Fibroblast of lung (primary cell): ENCODE measurements at regions not wholly inside any gene's neighbourhood (a gene's known extent, or its start where the extent isn't known, plus 50 kb on each side); places are given as distances from the start of the nearest gene placed in this dataset.

Experiments used
- EZH2 ChIP-seq: IDR thresholded peaks from 2 replicates; pipeline ENCODE4 v1.5.1; 2012; ENCODE audit warnings: low read length, control low read depth, mild to moderate bottlenecking; ENCODE audit errors: missing control alignments
- TF ChIP-seq, protein P1 (sequence below), 2 donors: IDR thresholded peaks in 1 of 2; conservative IDR thresholded peaks in 1 of 2; 1 replicate in 1 of 2; 2 replicates in 1 of 2; pipeline ENCODE4 v1.5.1; 2011 to 2012; ENCODE audit warnings: low read length in 2 of 2, control low read depth in 1 of 2, inconsistent platforms in 1 of 2, low read depth in 1 of 2, mild to moderate bottlenecking in 1 of 2

DNA sequence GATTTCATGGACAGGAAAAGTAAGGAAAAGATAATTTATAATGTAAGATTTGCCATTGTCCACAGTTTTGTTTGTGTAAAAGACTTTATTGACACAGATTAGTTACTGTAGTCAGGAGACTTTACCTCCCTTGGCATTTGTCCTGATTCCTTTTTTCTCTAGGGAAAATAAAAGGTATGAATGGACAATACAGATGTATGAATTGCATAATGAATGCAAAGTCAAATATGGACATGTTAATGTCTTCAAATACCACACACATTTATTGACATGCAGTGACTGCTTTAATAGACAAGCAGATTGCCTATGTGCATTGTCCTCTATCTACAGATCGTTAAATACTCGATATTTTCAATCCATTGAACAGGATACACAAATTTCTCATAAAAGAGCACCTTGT lies 999.7 kb upstream of the SEL1L start:
- TF ChIP-seq, protein P1, sequence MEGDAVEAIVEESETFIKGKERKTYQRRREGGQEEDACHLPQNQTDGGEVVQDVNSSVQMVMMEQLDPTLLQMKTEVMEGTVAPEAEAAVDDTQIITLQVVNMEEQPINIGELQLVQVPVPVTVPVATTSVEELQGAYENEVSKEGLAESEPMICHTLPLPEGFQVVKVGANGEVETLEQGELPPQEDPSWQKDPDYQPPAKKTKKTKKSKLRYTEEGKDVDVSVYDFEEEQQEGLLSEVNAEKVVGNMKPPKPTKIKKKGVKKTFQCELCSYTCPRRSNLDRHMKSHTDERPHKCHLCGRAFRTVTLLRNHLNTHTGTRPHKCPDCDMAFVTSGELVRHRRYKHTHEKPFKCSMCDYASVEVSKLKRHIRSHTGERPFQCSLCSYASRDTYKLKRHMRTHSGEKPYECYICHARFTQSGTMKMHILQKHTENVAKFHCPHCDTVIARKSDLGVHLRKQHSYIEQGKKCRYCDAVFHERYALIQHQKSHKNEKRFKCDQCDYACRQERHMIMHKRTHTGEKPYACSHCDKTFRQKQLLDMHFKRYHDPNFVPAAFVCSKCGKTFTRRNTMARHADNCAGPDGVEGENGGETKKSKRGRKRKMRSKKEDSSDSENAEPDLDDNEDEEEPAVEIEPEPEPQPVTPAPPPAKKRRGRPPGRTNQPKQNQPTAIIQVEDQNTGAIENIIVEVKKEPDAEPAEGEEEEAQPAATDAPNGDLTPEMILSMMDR (conservative IDR thresholded peaks at IDR 0.05 in 1 of 2, IDR thresholded peaks at IDR 0.05 in 1 of 2; ENCODE audit: low read depth in 1 of 2, low read length in 2 of 2), result no peak
- TF ChIP-seq EZH2, result no peak
